ENCODE measurements at regions not wholly inside any gene's neighbourhood (a gene's known extent, or its start where the extent isn't known, plus 50 kb on each side); places are given as distances from the start of the nearest gene placed in this dataset.

- no peaks in the 10 kb centered on the region for H3K4me1 ChIP-seq (replicated peaks in 1 of 2; ENCODE audit: control insufficient read depth in 2 of 2, insufficient read depth in 2 of 2, low read length in 2 of 2)
- H3K79me2 ChIP-seq (ENCODE audit: control insufficient read depth, insufficient read depth, low read length), result no peaks in the 10 kb centered on the region
- no peak for ATAC-seq
- H3K9me3 ChIP-seq (replicated peaks; ENCODE audit: control insufficient read depth, insufficient read depth, low read depth, low read length), result no peaks in the 10 kb centered on the region
- no peak overlapping the region for H3K27ac ChIP-seq (ENCODE audit: extremely low read depth, low read depth, low read length)
- FAIRE-seq, result no peak
- 0% methylated on average over 3 of the region's 3 CpGs for WGBS (ENCODE audit: insufficient coverage, low coverage, missing lambda C conversion rate)
- H3K9me1 ChIP-seq (ENCODE audit: control insufficient read depth, insufficient read depth, low read length), result no peaks in the 10 kb centered on the region
- no peak overlapping the region for H3K4me3 ChIP-seq
- no peaks in the 10 kb centered on the region for H3K27me3 ChIP-seq (ENCODE audit: control insufficient read depth in 2 of 2, insufficient read depth in 2 of 2, low read length in 2 of 2)
- ChIA-PET POLR2A (no interaction called here), CTCF (ENCODE audit: low intra/inter-chr PET ratio) (no interaction called here)
- TF ChIP-seq CEBPB (tag; IDR thresholded peaks at IDR 0.05) (no peak), FOXK1 (CRISPR knock-in tag; IDR thresholded peaks at IDR 0.05; ENCODE audit: borderline replicate concordance) (no peak), ZNF232 (CRISPR knock-in tag; IDR thresholded peaks at IDR 0.05) (no peak), TFAM (CRISPR knock-in tag; conservative IDR thresholded peaks at IDR 0.05) (no peak), ZNF583 (CRISPR knock-in tag; IDR thresholded peaks at IDR 0.05) (no peak), HSF4 (CRISPR knock-in tag; IDR thresholded peaks at IDR 0.05; ENCODE audit: borderline replicate concordance) (no peak), DDX20 (tag; IDR thresholded peaks at IDR 0.05; ENCODE audit: low read depth) (no peak), CGGBP1 (CRISPR knock-in tag; IDR thresholded peaks at IDR 0.05) (no peak), ZNF830 (CRISPR knock-in tag; IDR thresholded peaks at IDR 0.05) (no peak), SAFB (IDR thresholded peaks at IDR 0.05; ENCODE audit: borderline replicate concordance, low read depth, low read length) (no peak), MEIS2 (IDR thresholded peaks at IDR 0.05; ENCODE audit: partially characterized antibody) (no peak), HINFP (tag; conservative IDR thresholded peaks at IDR 0.05; ENCODE audit: low read depth) (no peak)
- H3K4me2 ChIP-seq (ENCODE audit: insufficient read depth, low read length), result no peak overlapping the region
- no TSS peak for BruUV-seq (replicated peaks)
- H4K20me1 ChIP-seq (replicated peaks; ENCODE audit: control insufficient read depth, insufficient read depth, low read length), result no peaks in the 10 kb centered on the region
- in situ Hi-C loops (cut with MboI) (no loop called here), intact Hi-C loops (cut with micrococcal nuclease) (no loop called here)
- H3K9ac ChIP-seq (ENCODE audit: insufficient read depth in 1 of 2, low read depth in 2 of 2, low read length in 2 of 2), result no peak overlapping the region
- no peak overlapping the region for H2AFZ ChIP-seq (ENCODE audit: low read depth, low read length)
- DNase-seq (ENCODE audit: extremely low read depth in 1 of 4, low spot score in 3 of 4), result no peak
- H3K36me3 ChIP-seq (ENCODE audit: control insufficient read depth, insufficient read depth, low read length), result no peaks in the 10 kb centered on the region
These were observed 80.4 kb downstream of the PPP1R2C start for GRCh38 chrX:42697544-42697943.
